ENCODE measurements at regions not wholly inside any gene's neighbourhood (a gene's known extent, or its start where the extent isn't known, plus 50 kb on each side); places are given as distances from the start of the nearest gene placed in this dataset.

DNA sequence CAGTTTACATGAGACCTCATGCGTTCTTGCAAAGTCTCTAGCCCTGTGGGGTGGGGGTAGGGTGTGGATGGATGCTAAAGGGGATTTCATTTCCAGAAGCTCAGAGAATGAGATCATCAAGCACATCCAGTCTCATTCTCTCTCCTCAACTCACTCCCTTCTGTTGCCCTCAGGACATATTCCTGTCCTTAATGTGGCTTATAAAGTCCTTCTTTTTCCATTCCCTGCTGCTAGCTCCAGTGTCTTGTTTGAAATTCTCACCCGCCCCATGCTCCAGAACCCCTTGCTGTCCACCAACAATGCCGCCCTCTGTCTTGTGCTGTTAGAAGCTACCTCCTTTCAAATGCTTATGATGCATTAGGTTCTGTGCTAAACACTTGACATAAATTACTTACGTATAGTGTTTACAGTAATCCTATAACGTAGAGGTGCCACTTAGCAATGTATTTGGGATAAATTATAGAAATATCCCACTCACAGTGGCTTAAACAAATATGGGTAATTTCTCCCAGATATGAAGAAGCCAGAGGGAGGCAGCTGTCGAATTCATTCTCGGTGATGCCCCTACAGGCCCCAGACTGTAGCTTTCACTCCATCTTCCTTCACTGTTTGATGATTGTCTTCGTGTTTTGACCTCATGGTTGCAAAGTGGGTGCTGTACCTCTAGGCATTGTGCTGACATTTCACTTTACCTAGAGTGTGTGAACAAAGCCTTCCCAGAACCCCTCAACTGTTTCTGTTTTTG lies 273.1 kb upstream of the TBL1XR1 start:
- DNase-seq, result no peak

DNA sequence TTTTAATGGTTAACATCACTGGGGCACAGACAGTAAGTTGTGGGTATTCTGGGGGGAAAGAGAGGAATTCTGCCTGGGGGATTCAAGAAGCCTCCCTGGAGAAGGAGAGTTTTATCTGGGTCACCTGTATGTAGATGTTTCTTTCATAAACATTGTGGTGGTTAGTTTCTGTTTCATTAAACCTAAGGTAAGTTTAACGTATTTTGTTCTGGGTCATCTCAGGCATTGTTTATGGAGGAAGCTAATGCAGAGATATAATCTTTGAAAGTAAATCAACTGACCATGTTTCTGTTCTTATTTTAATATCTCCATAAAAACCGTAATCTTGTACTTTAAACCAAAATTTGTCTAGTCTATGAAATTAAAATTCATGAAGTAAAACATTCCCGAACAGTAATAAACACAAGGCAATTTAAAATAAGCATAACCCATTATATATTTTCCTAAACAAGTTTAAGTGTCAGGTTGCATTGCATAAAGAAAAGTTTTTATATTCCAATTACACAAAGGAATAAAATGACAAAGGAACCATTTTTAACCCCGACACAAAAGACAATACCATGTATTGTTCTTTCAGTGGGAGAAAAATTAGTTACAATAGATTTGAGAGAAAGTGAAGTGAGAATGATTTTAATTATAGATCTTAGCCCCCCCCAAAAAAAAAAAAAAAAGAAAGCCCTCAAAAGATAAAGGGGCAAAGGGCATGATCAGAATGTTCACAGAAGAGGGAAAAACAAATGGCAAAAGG lies 274.6 kb upstream of the TBL1XR1 start:
- DNase-seq, result no peak

DNA sequence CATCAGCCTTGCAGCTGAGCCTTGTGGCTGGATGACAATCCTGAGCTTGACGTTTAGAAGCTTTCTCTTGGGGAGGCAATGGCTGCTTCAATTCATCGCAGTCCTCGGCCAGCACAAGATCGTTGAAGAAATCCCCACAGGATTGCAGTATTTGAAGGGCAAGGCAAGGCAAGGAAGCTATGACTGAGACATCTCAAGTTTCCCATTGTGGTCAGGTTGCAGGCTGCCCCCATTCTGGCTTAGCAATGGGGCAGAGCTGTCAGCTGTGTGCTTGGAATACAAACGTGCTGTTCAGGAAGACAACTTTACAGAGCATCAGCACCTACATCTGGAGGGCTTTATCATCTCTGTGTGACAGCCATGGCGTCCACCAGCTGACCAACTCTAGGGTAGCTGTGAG lies 275.9 kb upstream of the TBL1XR1 start:
- peak in 4 of 56 donors; percentile 16 to 28 (median 22) for DNase-seq

DNA sequence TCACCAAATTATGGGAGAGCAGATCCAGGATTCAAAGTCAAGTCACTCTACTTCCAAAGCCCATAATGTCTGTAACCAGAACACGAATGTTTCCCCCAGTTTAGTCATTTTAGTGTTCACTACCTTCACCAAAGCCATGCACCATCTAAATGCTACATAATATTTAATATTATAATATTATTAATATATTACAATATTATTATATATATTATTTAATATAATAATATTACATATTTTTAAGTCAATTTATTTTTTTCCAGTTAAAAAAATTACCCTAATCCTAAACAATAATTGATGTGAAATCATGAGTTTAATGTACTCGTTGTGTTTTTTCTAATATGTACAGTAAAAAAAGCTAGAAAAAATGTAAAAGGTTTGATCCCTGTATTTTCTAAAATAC lies 276.6 kb upstream of the TBL1XR1 start:
- no peak for DNase-seq

DNA sequence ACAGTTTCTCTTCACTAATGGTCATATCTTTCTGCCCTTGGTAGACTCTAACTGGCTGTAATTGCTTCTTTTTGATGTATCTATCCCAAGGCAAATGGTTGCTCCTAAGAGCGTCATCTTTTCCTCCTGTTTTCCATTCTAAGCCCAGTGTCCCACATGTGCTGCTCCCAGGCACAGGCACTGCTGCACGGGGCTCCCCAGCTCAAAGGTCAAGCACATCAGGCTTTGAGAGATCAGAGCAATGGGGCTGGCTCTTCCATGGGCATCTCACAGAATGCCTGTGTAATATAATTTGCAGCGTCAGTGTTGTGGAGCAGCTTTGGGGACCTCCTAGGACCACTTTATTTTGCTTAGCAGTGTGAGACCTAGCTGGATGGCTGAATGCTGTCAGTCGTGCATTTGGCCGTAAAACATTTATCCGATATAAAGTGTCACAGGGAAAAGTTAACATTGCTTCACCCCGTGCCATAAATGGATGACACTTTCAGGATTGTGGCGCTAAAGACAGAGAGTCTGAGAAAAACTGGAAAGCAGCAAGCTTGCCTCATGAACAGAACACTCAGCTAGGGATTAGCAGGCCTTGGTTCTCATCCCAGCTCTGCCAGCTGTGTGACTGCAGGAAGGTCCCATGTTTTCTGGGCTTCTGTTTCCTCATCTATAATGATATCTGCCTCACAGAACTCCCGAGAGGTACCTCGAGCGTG lies 277.5 kb upstream of the TBL1XR1 start:
- no peak for DNase-seq

DNA sequence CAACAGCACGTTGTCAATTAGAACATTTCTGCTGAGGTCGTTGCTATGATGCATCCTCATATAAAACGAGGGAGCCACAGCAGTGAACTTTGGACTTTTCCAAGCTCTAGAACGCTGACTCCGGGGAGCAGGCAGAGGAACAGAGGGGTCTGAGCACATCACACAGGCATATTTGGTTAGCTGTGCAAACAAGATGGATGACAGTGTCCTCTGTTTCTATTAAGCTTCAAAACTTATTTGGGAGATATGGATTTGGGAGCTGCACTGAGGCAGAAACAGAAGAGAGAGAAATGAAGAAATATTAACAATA lies 278.0 kb upstream of the TBL1XR1 start:
- DNase-seq, result no peak

DNA sequence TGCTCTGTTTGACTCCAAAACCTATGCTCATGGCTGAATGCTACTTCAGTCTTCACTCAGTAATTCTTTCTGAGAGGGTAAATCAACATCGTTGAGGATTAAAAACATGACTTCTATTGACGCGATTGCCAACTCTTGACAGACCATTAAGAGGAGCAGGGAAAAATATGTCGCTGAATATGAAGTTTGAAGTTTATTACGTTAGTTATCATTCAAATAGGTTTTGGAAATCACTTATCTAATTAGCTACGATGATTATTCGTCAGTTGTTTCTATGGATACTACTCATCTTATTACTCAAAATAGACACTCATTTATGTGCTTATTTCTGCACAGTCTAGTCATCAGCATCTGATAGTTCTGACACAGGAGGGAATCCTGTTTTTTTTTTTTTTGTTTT lies 279.2 kb upstream of the TBL1XR1 start:
- no peak for DNase-seq

DNA sequence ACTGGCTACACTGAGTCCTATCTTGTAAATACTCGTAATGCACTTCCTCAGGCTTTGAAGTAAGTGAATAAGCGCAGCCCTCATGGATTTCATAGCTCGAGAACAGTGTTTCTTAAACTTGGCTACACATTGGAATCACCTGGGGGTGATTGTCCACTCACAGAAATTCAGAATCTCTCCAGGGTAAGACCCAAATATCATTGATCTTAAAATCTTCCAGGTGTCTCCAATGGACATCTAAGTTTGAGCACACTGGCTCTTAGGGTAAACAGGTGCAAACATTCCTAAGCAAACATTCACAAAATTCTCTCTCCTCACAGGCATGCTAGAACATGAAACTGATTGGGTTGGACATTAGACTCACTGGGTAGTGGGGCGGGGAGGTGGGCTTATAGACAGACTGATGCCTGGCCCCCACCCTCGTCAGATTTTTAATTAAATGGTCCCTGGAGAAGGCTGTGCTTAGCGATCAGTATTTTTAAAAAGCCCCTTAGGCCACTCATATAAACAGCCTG lies 279.7 kb upstream of the TBL1XR1 start:
- no peak for DNase-seq

DNA sequence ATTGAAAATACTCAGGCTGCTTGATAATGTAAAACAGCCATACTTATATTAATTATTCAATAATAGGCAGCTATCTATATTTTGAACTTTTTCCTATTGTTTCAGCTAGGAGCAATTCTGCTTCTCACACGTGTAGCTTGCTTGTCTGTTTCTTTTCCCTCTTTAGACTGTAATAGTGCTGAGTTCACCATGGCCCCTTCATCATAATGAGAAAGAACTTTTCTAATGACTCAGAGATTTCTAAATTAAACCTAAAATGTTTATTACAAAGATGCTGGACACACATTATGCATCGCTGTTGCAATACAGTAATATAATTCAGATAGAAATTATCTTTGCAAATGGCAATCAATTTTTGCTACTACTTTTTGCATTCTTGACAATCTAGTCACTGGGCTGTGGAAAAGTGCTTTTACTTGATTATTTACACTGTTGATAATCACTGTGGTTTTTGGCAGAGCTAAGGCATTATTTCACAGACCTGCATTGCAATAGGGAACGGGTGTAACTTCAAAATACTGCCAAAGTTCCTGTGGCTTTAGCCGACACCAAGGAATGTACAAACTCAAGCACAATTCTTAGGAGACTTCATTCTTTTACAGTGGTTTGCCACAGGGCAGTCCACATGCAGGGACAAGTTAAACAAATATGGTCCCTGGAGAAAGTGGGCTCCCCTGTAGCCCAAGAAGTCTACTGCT lies 281.0 kb upstream of the TBL1XR1 start:
- no peak for DNase-seq

DNA sequence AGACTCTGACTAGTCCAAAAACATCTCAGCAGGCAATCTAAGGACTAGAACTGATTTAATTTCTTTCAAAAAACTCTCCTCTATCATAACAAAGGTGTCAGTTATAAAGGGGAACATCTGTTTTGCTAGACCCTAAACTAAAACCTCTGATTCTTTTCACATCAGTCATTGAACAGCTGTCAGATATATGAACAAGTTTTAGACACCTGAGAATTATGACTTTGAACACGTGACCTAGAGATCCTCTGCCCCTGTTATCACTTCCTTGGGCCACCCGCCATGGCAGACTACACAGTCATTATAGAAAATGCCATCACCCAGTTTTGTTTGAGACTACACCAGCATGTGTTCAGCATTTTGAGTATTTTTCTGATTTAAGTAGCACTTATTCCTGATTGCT lies 282.3 kb upstream of the TBL1XR1 start:
- no peak for DNase-seq

DNA sequence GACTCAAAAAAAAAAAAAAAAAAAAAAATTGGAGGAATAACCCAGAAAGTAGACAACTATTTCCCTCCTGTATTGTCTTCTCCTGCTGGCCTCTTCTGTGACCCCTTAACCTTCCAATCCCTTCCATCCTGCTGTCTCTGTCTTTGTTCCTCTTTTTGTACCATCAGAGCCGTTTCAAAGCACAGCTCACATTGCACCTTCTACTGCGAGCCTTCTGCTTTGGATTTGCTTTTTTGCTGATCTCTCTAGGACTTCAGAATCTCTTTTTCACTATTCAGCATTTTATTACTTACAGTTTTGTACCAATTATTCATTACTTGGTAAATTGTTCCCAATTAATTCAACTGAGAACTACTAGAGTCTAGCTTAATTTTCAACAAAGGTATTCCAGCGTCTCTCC lies 284.0 kb upstream of the TBL1XR1 start:
- no peak for DNase-seq

DNA sequence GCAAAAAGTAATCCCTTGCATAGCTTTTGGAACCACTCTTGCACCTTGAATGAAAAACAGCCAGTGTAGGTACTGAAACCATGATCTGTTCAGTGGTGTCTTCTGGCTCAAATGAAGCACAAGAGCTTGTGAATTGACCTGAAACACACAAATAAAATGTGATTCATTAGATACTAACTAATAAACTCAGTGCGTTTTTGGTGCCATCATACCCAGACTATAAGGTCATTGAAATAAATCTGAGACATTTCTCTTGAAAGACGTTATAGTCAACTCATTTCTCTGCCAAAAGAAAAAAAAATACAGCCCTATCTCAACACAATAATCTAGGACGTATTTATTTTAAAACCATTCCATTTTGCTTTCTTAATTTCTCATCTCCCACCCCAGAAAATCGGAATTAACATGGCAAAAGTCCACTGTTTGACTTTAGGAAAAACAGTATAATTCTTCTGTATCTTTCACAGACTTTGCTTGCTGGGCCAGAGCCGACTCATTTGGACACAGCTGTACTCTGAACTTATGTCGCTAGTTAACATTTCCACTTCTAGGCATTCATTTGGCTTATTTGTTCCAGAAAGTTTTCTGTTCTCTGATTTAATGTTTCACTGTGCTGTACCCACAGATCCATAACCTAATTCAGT lies 284.9 kb upstream of the TBL1XR1 start:
- no peak for DNase-seq

DNA sequence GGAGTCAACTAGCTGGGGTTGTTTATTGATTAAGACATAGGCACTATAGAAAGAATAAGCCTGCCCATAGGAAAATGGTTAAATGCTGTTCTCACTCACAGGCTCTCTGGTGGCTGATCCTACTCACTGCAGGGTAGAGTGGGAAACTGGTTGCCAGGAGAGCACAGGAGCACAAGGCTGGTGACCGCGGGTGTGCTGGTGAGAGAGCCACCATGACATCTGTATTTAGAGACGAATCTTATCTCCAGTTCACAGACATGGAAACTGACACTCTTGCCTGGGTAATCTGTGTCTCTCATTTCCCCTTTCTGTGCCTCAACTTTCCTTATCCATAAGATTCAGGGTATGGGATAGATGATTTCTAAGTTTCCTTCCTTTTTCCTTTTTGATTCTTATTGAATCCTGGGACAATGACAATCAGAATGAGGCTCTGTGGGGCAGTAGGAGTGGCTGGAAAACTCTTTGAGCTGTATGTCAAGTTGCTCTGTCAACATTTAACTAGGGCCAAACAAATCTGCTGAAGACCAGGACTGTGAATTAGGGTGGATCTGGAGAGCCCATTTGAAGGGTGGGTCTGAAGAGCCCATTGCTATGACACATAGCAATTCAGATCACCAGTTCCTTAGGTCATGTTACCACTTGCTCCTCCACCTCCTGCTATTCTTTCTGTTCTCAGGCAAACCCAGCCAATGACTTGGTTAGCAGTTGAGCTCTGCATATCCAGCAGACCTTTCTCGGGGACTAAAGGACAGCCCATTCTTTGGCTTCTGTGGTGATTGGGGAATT lies 286.1 kb upstream of the TBL1XR1 start:
- no peak for DNase-seq

DNA sequence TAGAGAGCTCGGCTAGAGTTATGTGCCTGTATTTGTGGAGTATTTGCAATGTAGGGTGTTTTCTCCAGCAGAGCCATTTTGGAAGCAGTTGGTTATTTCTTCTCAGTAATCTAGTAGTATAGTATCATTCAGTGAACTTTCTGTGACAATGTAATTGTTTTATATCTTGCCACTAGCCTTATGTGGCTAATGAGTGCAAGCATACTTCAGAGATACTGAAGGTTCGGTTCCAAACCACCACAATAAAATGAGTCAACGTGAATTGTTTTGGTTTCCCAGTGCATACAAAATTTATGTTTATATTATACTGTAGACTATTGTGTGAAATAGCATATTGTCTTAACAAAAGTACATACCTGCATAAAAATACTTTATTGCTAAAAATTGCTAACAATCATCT lies 286.9 kb upstream of the TBL1XR1 start:
- DNase-seq, result no peak

DNA sequence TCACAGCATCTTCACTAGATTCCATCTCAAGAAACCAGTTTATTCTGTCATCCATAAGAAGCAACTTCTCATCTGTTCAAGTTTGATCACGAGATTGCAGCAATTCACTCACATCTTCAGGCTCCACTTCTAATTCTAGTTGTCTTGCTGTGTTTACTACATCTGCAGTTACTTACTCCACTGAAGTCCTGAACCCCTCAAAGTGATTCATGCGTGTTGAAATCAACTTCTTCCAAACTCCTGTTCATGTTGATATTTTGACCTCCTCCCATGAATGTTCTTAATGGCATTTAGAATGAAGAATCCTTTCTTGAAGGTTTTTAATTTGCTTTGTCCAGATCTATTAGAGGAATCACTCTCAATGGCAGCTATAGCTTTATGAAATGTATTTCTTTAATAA lies 287.6 kb upstream of the TBL1XR1 start:
- DNase-seq, result no peak

DNA sequence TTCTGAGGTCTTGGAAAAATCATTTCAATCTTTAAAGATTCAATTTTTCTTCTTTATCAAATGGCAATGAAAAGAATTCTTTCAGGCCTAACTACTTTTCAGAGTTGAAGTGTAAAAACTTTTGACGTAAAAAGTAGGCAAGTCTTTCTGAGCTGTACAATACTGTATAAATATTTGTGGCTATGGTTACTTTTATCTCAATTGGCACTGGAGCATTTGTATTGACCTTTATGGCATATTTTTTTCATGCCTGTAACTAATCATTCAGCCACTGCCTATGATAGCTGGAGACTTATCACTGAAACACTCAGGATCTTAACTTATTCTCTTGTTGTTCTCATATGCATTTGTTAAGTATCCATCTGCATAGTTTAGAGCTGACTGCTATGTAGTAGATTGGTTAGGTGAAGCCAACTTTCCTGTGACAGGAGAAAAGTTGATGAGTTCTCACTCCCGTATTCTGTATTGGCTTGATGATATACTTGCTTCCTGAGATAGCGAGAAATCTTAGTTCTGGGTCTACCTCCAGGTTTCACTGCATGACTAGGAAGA lies 290.4 kb upstream of the TBL1XR1 start:
- DNase-seq, result no peak

DNA sequence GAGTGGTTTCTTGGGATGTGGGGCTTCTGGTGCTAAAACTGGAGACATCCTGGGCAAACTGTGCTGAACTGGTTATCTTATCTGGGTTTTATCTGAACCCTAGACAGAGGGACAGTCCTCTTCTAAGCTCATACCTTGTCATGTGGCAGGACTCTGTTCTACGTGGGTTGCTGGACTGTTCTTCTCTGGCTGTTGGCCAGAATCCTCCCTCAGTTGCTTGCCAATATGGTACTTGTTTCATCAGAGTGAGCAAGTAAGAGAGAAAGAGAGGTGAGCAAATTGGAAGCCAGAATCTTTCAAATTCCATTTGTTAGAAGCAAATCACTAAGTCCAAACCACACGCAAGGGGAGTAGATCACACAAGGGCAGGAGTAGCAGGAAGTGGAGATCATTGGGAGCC lies 291.5 kb upstream of the TBL1XR1 start:
- no peak for DNase-seq

DNA sequence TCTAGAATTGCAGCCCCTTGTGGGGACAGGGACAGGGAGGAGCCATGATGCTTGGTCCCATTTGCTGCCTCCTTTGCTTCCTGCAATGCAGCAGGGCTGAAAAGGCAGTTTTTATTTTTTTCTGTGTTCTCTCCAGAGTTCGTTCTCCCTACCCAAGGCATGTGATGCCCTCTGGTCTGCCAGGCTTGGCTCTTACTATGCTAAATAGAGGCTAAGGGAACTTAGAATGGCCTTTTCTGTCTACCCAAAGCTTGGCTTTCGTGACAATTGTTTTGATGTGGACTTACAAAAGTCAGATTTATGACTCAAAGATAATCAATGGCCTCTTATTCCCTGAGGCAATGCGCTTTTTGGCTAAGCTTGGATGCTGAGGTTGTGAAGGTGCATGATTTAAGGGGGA lies 293.3 kb upstream of the TBL1XR1 start:
- peak in 49 of 56 donors; percentile 4 to 80 (median 53) for DNase-seq

DNA sequence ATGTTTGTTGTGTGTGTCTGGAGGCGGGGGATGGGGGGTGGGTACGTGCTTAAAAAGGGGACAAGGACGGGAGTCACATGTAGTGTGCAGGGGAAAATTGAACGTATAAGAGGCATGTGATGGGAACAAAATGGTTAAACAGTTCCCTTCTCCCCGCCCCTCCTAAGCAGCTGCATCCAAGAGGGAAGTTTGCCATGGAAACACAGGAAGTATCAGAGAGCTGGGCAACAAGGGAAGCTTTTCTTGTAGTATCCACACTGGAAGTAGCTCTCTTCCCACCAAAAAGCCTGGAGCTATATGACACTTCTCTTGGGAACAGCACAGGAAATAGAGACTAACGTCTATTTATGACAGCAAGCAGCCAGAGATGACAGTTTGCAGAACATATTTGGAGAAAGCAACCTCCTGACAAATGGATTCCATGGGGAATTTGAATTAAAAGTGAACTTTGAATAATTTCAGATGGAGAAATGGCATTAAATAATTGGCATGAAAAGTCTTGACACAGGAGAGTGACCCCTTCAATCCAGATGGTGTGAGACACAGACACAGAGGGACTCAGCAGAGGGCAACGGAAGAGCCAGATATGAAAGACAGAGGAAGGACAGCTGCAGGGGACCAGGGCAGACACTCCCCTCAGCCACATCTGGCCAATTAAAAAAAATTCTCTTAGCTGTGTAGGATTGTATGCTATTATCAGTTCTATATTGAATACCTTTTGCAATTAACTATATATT lies 294.2 kb upstream of the TBL1XR1 start:
- DNase-seq, result peak in 48 of 56 donors; percentile 18 to 77 (median 53)
